ENCODE measurements at regions not wholly inside any gene's neighbourhood (a gene's known extent, or its start where the extent isn't known, plus 50 kb on each side); places are given as distances from the start of the nearest gene placed in this dataset.

GRCh38 chr6:6978731-6979130 is 129.0 kb upstream of the RREB1 start:
- ATAC-seq (no peak), DNase-seq (ENCODE audit: extremely low read depth in 1 of 4, low spot score in 3 of 4) (no peak), FAIRE-seq (no peak)
- peaks cover 10 to 12% of the 10 kb centered on the region in 2 experiments; a peak in 4 of 5 replicates for H3K4me1 ChIP-seq (replicated peaks in 1 of 2; ENCODE audit: control insufficient read depth in 2 of 2, insufficient read depth in 2 of 2, low read length in 2 of 2)
- no peaks in the 10 kb centered on the region for H3K36me3 ChIP-seq (ENCODE audit: control insufficient read depth, insufficient read depth, low read length)
- H3K9ac ChIP-seq (ENCODE audit: insufficient read depth in 1 of 2, low read depth in 2 of 2, low read length in 2 of 2): no peak overlapping the region
- H2AFZ ChIP-seq (ENCODE audit: low read depth, low read length): peak overlapping the region; percentile 5; the same call in 1 of the 2 replicates
- 56% methylated on average over 5 of the region's 5 CpGs for WGBS (ENCODE audit: insufficient coverage, low coverage, missing lambda C conversion rate)
- ChIA-PET POLR2A (interaction anchor here (1.0 to 1.9 kb wide), 2 partner anchors 10 to 13 kb away, joined by 3 to 10 read pairs; no protein-coding TSS in a partner anchor), CTCF (ENCODE audit: low intra/inter-chr PET ratio) (no interaction called here)
- no TSS peak for BruUV-seq (replicated peaks)
- intact Hi-C loops (cut with micrococcal nuclease) (no loop called here), in situ Hi-C loops (cut with MboI) (no loop called here)
- no peak overlapping the region for H3K4me3 ChIP-seq
- H3K9me1 ChIP-seq (ENCODE audit: control insufficient read depth, insufficient read depth, low read length): no peaks in the 10 kb centered on the region
- TF ChIP-seq ZNF274 (IDR thresholded peaks at IDR 0.05; ENCODE audit: borderline replicate concordance, low read depth, low read length) (no peak), ZNF277 (CRISPR knock-in tag; IDR thresholded peaks at IDR 0.05; ENCODE audit: borderline replicate concordance) (no peak), ARID3A (IDR thresholded peaks at IDR 0.05; ENCODE audit: borderline replicate concordance, low read depth, low read length) (no peak), ZBTB5 (IDR thresholded peaks at IDR 0.05) (no peak), BRF2 (IDR thresholded peaks at IDR 0.05; ENCODE audit: borderline replicate concordance, insufficient read depth, insufficient read length) (no peak), PHTF2 (CRISPR knock-in tag; IDR thresholded peaks at IDR 0.05) (no peak), ZNF507 (tag; conservative IDR thresholded peaks at IDR 0.05) (no peak), IFI16 (CRISPR knock-in tag; IDR thresholded peaks at IDR 0.05) (no peak), SMARCB1 (IDR thresholded peaks at IDR 0.05; ENCODE audit: insufficient read length, low read depth) (no peak), ARID1B (IDR thresholded peaks at IDR 0.05) (no peak), ETS2 (tag; IDR thresholded peaks at IDR 0.05; ENCODE audit: borderline replicate concordance, poor library complexity, severe bottlenecking) (no peak), MTF1 (CRISPR knock-in tag; IDR thresholded peaks at IDR 0.05; ENCODE audit: borderline replicate concordance) (no peak), PURB (CRISPR knock-in tag; IDR thresholded peaks at IDR 0.05; ENCODE audit: low read depth) (no peak), SETDB1 (IDR thresholded peaks at IDR 0.05; ENCODE audit: low read length) (no peak)
- TF ChIP-seq, protein P1, sequence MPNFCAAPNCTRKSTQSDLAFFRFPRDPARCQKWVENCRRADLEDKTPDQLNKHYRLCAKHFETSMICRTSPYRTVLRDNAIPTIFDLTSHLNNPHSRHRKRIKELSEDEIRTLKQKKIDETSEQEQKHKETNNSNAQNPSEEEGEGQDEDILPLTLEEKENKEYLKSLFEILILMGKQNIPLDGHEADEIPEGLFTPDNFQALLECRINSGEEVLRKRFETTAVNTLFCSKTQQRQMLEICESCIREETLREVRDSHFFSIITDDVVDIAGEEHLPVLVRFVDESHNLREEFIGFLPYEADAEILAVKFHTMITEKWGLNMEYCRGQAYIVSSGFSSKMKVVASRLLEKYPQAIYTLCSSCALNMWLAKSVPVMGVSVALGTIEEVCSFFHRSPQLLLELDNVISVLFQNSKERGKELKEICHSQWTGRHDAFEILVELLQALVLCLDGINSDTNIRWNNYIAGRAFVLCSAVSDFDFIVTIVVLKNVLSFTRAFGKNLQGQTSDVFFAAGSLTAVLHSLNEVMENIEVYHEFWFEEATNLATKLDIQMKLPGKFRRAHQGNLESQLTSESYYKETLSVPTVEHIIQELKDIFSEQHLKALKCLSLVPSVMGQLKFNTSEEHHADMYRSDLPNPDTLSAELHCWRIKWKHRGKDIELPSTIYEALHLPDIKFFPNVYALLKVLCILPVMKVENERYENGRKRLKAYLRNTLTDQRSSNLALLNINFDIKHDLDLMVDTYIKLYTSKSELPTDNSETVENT (CRISPR knock-in tag; IDR thresholded peaks at IDR 0.05): no peak
- H4K20me1 ChIP-seq (replicated peaks; ENCODE audit: control insufficient read depth, insufficient read depth, low read length): no peaks in the 10 kb centered on the region
- H3K27ac ChIP-seq (ENCODE audit: extremely low read depth, low read depth, low read length): no peak overlapping the region
- no peak overlapping the region for H3K4me2 ChIP-seq (ENCODE audit: insufficient read depth, low read length)
- no peaks in the 10 kb centered on the region for H3K27me3 ChIP-seq (ENCODE audit: control insufficient read depth in 2 of 2, insufficient read depth in 2 of 2, low read length in 2 of 2)
- no peaks in the 10 kb centered on the region for H3K79me2 ChIP-seq (ENCODE audit: control insufficient read depth, insufficient read depth, low read length)
- no peaks in the 10 kb centered on the region for H3K9me3 ChIP-seq (replicated peaks; ENCODE audit: control insufficient read depth, insufficient read depth, low read depth, low read length)

Measured in K562 (cell line).